Kidney epithelial cell (primary cell): ENCODE measurements at regions not wholly inside any gene's neighbourhood (a gene's known extent, or its start where the extent isn't known, plus 50 kb on each side); places are given as distances from the start of the nearest gene placed in this dataset.

Experiments used
- DNase-seq: peaks from one replicate; pipeline ENCODE4 v3.0.0-alpha.2; 2010; ENCODE audit warnings: low read depth
- H3K27me3 ChIP-seq: 2 replicates; pipeline ENCODE4 v1.6.0; 2011; ENCODE audit warnings: low read length; ENCODE audit not compliant: control insufficient read depth, insufficient read depth
- H3K36me3 ChIP-seq: 2 replicates; pipeline ENCODE4 v1.5.1; 2011; ENCODE audit warnings: low read length; ENCODE audit not compliant: control insufficient read depth, insufficient read depth
- H3K4me3 ChIP-seq: 2 replicates; pipeline ENCODE4 v1.5.1; 2011; ENCODE audit warnings: low read depth, mild to moderate bottlenecking, control low read depth, low read length
- CTCF ChIP-seq: IDR thresholded peaks from 2 replicates; pipeline ENCODE4 v1.5.1; 2011; ENCODE audit warnings: mild to moderate bottlenecking, moderate library complexity, low read length, control low read depth, inconsistent platforms; ENCODE audit not compliant: insufficient read depth, poor library complexity, severe bottlenecking

GRCh38 chr5:29051509-29051908 lies 2013.1 kb upstream of the CDH9 start:
- Histone ChIP-seq H3K4me3 (no peak overlapping the region), H3K36me3 (no peaks in the 10 kb centered on the region), H3K27me3 (no peaks in the 10 kb centered on the region)
- no peak for TF ChIP-seq CTCF
- no peak for DNase-seq

DNA sequence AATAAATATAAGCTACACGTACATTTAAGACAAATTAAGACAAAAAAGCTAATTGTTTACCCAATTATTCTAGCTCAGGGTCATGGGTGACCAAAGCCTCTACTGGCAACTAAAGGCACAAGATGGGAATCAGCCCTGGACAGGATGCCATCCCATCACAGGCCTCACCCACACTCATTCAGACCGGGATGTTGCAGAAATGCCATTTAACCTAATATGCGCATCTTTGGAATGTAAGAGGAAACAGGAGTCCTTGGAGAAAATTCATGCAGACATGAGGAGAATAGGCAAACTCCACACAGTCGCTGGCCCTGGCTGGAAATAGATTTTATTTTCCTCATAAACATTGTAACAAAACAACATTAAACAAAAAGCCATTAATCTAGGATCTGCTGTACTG lies 2003.8 kb upstream of the CDH9 start:
- Histone ChIP-seq H3K27me3 (no peaks in the 10 kb centered on the region), H3K4me3 (no peak overlapping the region), H3K36me3 (no peaks in the 10 kb centered on the region)
- no peak for TF ChIP-seq CTCF
- no peak for DNase-seq

- Histone ChIP-seq H3K36me3 (no peaks in the 10 kb centered on the region), H3K27me3 (no peaks in the 10 kb centered on the region), H3K4me3 (no peak overlapping the region)
- no peak for DNase-seq
- no peak for TF ChIP-seq CTCF
Measured at GRCh38 chr5:29040404-29040803, 2002.0 kb upstream of the CDH9 start.

- Histone ChIP-seq H3K4me3 (no peak overlapping the region), H3K27me3 (no peaks in the 10 kb centered on the region), H3K36me3 (no peaks in the 10 kb centered on the region)
- TF ChIP-seq CTCF: no peak
- no peak for DNase-seq
Measured at GRCh38 chr5:29039994-29040393, 2001.6 kb upstream of the CDH9 start.

- Histone ChIP-seq H3K4me3 (no peak overlapping the region), H3K27me3 (no peaks in the 10 kb centered on the region), H3K36me3 (no peaks in the 10 kb centered on the region)
- TF ChIP-seq CTCF: no peak
- no peak for DNase-seq
Measured at GRCh38 chr5:29037716-29038115, 1999.3 kb upstream of the CDH9 start.

GRCh38 chr5:29024052-29024451 lies 1985.7 kb upstream of the CDH9 start:
- TF ChIP-seq CTCF: no peak
- no peak overlapping the region for H3K4me3 ChIP-seq
- H3K36me3 ChIP-seq: no peaks in the 10 kb centered on the region
- DNase-seq: no peak
- H3K27me3 ChIP-seq: no peaks in the 10 kb centered on the region
